ENCODE measurements at regions not wholly inside any gene's neighbourhood (a gene's known extent, or its start where the extent isn't known, plus 50 kb on each side); places are given as distances from the start of the nearest gene placed in this dataset.

DNA sequence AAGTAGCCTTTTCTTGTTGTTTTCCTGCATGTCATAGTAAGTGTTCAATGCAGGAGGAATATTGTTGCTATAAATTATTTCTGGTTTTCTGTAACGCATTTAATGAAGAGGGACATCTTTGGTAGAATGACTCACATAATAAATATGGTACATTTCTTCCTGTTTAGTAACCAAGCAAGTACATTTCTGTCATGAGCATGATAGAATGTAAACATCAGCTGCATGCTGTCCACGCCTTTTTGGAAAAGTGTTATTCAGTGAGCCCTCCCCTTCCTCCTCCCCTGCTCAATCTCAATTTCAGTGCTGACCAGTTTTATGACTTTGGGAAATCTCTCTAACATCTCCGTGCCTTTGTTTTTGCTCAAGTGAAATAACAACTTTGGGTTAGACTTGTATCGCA lies 664.0 kb downstream of the XPNPEP1 start:
- Histone ChIP-seq H3K27me3 (ENCODE audit: insufficient read depth, low read length) (no peaks in the 10 kb centered on the region), H3K14ac (ENCODE audit: insufficient read depth, low read length) (no peak overlapping the region), H2BK120ac (ENCODE audit: low read depth, low read length, poor library complexity, severe bottlenecking) (no peak overlapping the region), H3K23ac (ENCODE audit: insufficient read length, low read depth, low read length) (no peak overlapping the region), H2BK5ac (ENCODE audit: insufficient read length, low read length) (no peak overlapping the region), H3K4me1 (ENCODE audit: insufficient read depth, low read length) (no peaks in the 10 kb centered on the region), H4K8ac (replicated peaks; ENCODE audit: insufficient read length, low read depth, low read length) (no peak overlapping the region), H2BK12ac (ENCODE audit: insufficient read length, low read depth, low read length) (no peak overlapping the region), H3K9me3 (ENCODE audit: control insufficient read depth, low read depth, low read length) (no peaks in the 10 kb centered on the region), H3K27ac (ENCODE audit: insufficient read length, low read depth, low read length) (no peak overlapping the region), H4K5ac (ENCODE audit: insufficient read length, low read depth, low read length) (no peak overlapping the region), H2AFZ (ENCODE audit: low read length) (no peak overlapping the region), H4K20me1 (ENCODE audit: control insufficient read depth, insufficient read depth, insufficient read length) (no peaks in the 10 kb centered on the region), H3K18ac (ENCODE audit: insufficient read length, low read depth, low read length) (no peak overlapping the region), H3K9ac (ENCODE audit: extremely low read depth, insufficient read length, low read length) (no peak overlapping the region), H2BK15ac (ENCODE audit: low read depth, low read length) (no peak overlapping the region), H3K79me1 (ENCODE audit: insufficient read depth, low read depth, low read length, poor library complexity, severe bottlenecking) (no peaks in the 10 kb centered on the region), H3T11ph (ENCODE audit: low read length) (no peak overlapping the region), H3K56ac (ENCODE audit: insufficient read length, low read depth, low read length) (no peak overlapping the region), H4K91ac (ENCODE audit: insufficient read length, low read depth, low read length) (no peak overlapping the region), H3K79me2 (ENCODE audit: insufficient read depth, low read length) (no peaks in the 10 kb centered on the region; the same call in 1 of the 2 replicates), H3K4me2 (ENCODE audit: insufficient read depth, insufficient read length, low read length) (no peak overlapping the region), H2BK20ac (ENCODE audit: low read depth, low read length, poor library complexity, severe bottlenecking) (no peak overlapping the region), H2AK5ac (ENCODE audit: insufficient read length, low read length) (no peak overlapping the region), H3K23me2 (ENCODE audit: insufficient read length, low read depth, low read length, poor library complexity, severe bottlenecking) (no peaks in the 10 kb centered on the region), H3K4ac (ENCODE audit: low read depth, low read length) (no peak overlapping the region)
- no peak overlapping the region for H3K27ac Mint-ChIP-seq
- TF ChIP-seq, protein P1, sequence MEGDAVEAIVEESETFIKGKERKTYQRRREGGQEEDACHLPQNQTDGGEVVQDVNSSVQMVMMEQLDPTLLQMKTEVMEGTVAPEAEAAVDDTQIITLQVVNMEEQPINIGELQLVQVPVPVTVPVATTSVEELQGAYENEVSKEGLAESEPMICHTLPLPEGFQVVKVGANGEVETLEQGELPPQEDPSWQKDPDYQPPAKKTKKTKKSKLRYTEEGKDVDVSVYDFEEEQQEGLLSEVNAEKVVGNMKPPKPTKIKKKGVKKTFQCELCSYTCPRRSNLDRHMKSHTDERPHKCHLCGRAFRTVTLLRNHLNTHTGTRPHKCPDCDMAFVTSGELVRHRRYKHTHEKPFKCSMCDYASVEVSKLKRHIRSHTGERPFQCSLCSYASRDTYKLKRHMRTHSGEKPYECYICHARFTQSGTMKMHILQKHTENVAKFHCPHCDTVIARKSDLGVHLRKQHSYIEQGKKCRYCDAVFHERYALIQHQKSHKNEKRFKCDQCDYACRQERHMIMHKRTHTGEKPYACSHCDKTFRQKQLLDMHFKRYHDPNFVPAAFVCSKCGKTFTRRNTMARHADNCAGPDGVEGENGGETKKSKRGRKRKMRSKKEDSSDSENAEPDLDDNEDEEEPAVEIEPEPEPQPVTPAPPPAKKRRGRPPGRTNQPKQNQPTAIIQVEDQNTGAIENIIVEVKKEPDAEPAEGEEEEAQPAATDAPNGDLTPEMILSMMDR (conservative IDR thresholded peaks at IDR 0.05) = no peak
- no peaks in the 10 kb centered on the region; the same call in 1 of the 2 replicates for H3K27me3 Mint-ChIP-seq (ENCODE audit: low read depth)
- no peaks in the 10 kb centered on the region for H3K4me1 Mint-ChIP-seq
- peaks cover 28 to 31% of the 10 kb centered on the region in 2 experiments for H3K9me3 Mint-ChIP-seq
- H3K4me3 Mint-ChIP-seq = no peak overlapping the region
- peaks cover 8 to 25% (median 18%) of the 10 kb centered on the region in 3 experiments; a peak in 6 of 7 replicates for H3K36me3 Mint-ChIP-seq (ENCODE audit: insufficient read depth in 1 of 3, low read depth in 3 of 3)
- no peak for DNase-seq
- no CpG with 5 or more reads among the region's 4 CpGs for WGBS (ENCODE audit: extremely low coverage, insufficient read length, low lambda C conversion rate)

All from H9 (cell line).